ENCODE measurements at regions not wholly inside any gene's neighbourhood (a gene's known extent, or its start where the extent isn't known, plus 50 kb on each side); places are given as distances from the start of the nearest gene placed in this dataset.
"Not testable (repeated sequence)": the region's sequence is repeated elsewhere in the genome, so short reads cannot be mapped to it uniquely, and the experiment has no call there.

GRCh38 chr17:52546990-52547389 is 388.5 kb upstream of the CA10 start:
- DNase-seq (ENCODE audit: low read depth): no peak

DNA sequence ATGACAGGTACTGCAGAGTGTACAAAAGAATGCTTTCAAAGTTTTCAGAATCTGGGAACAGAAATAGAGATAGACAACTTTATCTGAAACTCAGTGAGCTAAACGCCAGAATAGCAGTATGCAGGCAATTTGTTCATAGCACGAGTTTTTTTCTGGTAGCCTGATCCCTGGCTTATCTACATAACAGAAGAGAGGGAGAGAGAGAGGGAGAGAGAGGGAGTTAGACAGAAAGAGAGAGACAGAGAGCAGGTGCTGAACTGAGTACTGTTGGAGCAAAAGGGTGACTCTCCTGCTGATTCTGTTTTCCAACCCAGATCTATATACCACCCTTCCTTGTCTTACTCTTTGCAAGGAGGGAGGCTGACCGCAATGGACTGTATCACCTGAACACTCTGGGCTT is 388.0 kb upstream of the CA10 start:
- no peak for DNase-seq (ENCODE audit: low read depth)

- DNase-seq (ENCODE audit: low read depth): no peak
These were observed 378.9 kb upstream of the CA10 start for GRCh38 chr17:52537421-52537820.

DNA sequence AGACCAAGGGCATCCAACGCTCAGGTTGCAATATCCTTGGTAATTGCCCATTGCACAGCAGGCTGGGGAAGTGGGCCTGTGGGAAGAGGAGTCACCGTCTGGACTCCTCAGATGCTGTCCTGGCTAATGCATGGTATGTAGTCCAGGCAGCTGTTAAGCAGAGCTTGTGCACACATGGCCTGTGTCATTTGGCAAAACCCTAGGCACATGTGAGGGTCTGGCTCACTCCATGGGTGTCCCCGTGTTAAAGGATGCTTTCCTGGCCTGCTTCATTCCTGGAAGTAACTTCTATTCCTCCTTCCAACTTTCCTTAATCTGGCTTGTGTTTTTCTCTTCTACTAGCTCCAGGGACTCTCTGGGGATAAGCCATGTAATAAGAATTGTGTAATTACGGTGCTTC is 378.0 kb upstream of the CA10 start:
- no peak for DNase-seq (ENCODE audit: low read depth)

DNA sequence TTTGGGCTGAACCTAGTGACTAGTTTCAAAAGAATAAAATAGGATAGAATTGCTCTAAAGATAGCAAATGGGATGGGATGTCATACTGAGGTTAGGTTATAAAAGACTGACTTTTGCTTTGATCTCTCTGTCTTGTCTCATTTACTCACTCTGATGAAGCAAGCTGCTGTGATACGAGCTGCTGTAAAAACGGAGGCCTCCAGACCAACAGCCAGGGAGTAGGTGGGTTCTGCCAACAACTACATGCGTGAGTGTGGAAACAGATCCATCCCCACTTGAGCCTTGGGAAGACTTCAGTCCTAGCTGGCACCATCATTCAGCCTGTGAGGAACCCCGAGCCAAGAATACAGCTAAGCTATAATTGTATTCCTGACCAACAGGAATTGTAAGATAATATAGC is 373.9 kb upstream of the CA10 start:
- no peak for DNase-seq (ENCODE audit: low read depth)

DNA sequence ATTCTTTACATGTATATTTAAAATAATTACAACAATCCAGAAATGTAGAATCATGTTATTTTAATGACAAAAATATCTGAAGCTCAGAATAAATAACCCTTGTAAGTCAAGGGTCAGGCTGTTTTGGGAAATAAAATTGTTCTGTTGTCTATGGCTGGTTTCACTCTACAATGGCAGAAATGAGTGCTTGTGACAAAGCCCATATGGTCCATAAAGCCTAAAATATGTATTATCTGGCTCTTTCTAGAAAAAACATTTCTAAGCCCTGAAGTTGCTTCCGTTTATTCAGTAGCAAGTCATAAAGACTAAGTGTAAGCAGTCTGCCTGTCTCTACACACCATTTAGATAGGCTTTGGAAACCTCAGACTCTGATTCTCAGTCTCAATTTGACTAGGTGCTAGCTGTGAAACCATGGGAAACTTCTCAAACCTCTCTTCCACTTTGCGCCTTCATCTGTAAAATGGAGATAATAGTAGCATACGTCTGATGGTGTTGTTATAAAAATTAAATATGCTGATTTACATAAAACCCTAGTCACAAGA is 365.7 kb upstream of the CA10 start:
- DNase-seq (ENCODE audit: low read depth): no peak

DNA sequence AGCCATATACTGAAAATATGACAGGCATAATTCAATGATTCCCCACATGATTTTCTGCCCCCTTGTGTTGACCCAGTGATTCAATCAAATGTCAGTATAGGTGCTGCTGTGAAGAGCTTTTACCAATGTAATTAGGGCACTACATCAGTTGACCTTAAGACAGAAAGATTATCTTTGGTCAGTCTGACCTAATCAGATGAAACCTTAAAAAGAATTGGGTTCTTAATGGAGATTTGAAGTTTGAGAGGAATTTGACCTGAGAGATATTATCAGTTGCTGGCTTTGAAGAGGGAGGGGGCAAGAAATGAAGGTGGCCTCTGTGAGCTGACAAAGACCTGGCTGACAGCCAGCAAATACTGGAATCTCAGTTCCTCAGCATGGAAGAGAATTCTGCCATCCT is 358.7 kb upstream of the CA10 start:
- DNase-seq (ENCODE audit: low read depth): no peak

DNA sequence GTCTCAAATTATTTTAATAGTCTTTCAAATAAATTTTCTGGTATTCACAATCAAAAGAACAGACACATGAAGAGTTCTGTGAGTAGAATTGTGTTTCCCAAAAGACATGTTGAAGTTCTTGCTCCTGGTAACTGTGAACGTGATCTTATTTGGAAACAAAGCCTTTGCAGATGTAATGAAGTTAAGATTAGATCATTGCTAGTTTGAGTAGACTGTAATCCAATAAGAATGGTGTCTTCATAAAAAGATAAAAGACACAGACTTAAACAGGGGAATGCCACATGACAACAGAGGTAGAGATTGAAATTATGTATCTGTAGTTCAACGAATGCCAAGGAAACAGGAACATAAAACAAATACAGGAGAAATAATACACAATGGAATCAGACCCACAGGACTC is 357.4 kb upstream of the CA10 start:
- no peak for DNase-seq (ENCODE audit: low read depth)

DNA sequence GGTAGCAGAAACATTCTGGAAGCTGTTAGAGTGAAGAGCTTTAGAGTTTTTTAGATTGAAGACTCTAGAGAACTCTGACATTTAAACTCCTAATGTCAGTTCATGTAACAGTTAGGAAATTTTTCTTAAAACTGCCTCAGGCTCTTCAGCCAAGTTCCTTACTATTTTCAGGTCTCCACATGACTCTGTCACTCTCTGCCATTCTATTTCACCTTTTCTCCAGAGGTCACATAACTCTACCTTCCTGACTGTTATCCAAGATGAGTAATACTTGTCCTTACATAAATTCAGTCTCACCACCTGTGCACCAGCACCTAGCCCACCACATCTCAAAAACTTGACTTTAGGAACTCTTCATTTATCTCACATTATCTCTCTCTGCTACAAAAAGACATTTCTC is 347.1 kb upstream of the CA10 start:
- no peak for DNase-seq (ENCODE audit: low read depth)

DNA sequence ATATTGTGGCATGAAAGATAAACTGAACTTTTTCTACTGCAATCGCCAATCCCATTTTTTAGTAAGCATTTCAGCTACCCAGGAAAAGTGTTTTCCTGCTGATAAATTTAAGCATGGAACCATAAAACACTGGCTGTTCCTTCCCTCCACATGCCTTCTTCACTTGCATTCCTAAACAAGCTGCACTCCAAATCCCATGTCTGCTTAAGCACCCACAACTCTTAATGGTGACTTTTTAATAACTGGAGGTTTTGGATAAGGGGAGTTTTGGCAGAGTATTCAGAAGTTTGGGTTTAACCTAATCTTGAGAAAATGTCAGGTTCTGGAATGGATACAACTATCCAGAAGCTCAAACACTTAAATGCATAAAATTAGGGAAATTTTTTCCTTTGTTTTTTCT is 345.6 kb upstream of the CA10 start:
- no peak for DNase-seq (ENCODE audit: low read depth)

- DNase-seq (ENCODE audit: low read depth): no peak
These were observed 337.1 kb upstream of the CA10 start for GRCh38 chr17:52495646-52496045.

- DNase-seq (ENCODE audit: low read depth): no peak
These were observed 323.8 kb upstream of the CA10 start for GRCh38 chr17:52482271-52482670.

DNA sequence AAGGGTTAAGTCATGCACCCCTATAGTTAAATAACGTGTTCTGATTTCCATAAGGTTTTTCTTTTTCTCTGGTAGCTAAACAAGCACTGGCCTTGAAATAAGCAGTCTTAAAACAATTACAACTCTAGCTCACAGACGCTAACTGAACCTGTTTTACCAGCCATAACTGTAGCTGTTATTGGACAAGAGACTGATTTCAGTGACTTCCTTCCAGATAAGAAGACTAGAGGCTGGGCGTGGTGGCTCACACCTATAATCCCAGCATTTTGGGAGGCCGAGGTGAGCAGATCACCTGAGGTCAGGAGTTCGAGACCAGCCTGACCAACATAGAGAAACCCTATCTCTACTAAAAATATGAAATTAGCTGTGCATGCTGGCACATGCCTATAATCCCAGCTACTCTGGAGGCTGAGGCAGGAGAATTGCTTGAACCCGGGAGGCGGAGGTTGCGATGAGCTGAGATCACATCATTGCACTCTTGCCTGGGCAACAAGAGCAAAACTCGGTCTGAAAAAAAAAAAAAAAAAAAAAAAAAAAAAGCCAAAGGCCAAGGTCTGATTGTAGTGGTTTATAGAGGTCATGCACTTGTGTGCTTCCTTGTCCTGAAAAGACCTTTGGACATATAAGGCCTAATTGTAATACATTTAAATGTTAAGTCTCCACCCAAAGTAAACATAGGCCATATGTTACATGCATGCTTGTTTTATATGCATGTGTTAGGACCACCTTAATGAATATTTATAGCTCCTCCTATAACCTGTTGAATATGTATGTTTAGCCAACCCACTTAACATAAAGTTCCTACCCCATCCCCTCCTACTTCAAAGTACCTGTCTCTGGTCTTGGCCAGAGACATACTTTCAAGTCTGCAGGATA is 319.5 kb upstream of the CA10 start:
- no peak for DNase-seq (ENCODE audit: low read depth)

- DNase-seq (ENCODE audit: low read depth): no peak
These were observed 318.3 kb upstream of the CA10 start for GRCh38 chr17:52476638-52477313.

DNA sequence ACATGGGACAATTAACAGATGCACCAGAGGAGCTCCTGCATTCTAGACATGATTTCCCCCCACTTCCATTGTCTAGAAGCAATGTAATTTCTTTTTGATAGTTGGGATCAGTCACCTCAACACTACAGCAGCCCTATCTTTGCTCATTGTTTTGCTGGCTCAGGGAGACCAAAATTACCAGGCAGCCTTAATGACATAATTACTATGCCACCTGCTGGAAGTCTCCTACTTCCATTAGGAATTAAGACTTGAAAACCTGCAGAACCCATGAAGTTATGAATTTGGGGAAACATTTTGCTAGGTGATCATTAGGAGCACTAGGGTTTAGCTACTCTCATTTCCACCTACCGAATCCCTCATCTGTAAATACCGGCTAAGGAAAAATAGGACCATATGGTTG is 312.0 kb upstream of the CA10 start:
- no peak for DNase-seq (ENCODE audit: low read depth)

GRCh38 chr17:52465407-52465806 is 306.9 kb upstream of the CA10 start:
- no peak for DNase-seq (ENCODE audit: low read depth)

DNA sequence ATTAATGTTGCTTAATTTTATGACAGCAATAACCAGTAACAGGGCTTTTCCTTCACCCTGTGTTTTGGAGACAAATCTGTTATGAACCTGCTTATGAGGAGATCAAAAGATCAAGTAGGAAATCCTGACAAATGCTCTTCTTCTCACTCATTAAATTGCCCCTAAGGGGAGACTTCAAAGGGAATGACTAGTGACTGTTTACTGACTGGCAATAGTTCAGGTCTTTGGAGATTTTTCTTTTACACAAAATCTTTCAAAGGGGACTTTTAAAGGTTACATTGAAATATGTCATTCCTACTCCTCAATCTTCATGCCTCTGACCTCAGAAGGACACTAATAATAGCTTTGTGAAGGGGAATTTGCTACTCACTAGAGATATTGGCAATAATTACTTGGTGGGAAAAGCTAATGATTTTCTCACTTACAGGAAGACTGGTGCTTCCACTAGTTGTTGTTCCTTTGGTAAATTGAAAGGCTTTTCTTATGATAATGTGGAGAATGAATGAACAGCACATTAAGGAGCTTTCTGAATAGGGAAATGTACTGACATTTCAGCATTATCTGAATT is 292.9 kb upstream of the CA10 start:
- DNase-seq (ENCODE audit: low read depth): no peak

- no peak for DNase-seq (ENCODE audit: low read depth)
These were observed 283.8 kb upstream of the CA10 start for GRCh38 chr17:52442350-52442749.

DNA sequence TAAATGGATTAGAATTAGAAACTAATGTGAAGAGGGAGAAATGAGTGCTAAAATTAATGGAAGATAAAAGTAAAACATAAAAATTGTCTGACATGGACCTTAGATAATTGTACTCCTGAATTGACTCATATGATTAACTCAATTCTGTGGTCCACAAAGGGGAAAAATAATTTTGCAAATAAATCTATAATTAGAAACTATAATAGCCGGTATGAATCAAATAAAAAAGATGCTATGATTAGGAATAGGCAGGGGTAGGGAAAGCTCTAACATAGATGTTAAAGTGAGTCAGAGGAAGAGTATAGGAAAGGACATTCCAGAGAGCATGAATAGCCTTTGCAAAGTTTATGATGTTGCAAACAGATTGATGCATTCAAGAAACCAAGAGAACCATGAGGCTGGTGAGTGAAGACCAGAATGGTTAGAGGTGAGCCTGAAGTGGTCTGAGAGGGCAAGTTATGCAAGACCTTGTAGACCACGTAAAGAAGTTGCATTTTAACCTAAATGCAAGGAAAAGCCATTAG is 262.1 kb upstream of the CA10 start:
- DNase-seq (ENCODE audit: low read depth): no peak

- no peak for DNase-seq (ENCODE audit: low read depth)
These were observed 260.7 kb upstream of the CA10 start for GRCh38 chr17:52419229-52419641.

- no peak for DNase-seq (ENCODE audit: low read depth)
These were observed 252.3 kb upstream of the CA10 start for GRCh38 chr17:52410781-52411180.

GRCh38 chr17:52409222-52409621 is 250.7 kb upstream of the CA10 start:
- not testable (repeated sequence) for DNase-seq (ENCODE audit: low read depth)

DNA sequence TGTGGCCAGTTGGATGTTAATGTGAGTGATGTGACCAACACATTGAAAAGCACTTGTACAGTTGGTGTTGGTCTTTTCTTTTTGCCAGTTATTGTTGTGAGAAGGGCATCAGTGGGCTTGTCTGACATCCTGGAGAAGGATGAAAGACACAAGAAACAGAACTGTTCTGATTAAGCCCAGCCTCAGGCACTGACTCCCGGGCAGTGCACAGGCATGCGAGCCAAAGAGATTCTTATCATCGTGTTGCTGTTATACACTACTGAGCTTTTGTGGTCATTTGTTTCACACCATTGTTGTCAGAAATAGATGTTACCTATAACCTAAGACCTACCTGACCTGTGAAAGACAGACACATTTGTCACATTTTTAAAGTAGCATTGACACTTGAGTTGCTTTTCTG is 236.8 kb upstream of the CA10 start:
- no peak for DNase-seq (ENCODE audit: low read depth)

Data from Daoy (cell line).